ENCODE measurements at regions not wholly inside any gene's neighbourhood (a gene's known extent, or its start where the extent isn't known, plus 50 kb on each side); places are given as distances from the start of the nearest gene placed in this dataset.

- DNase-seq (ENCODE audit: low read depth), result no peak
These were observed 218.7 kb upstream of the PPARGC1A start for GRCh38 chr4:24108567-24108966.

GRCh38 chr4:24105327-24106038, 215.6 kb upstream of the PPARGC1A start:
- DNase-seq (ENCODE audit: low read depth), result peak; percentile 94

GRCh38 chr4:24104158-24104565, 214.3 kb upstream of the PPARGC1A start:
- peak; percentile 46 for DNase-seq (ENCODE audit: low read depth)

- DNase-seq (ENCODE audit: low read depth), result peak; percentile 56
These were observed 213.7 kb upstream of the PPARGC1A start for GRCh38 chr4:24103434-24104157.

GRCh38 chr4:24102621-24103020, 212.8 kb upstream of the PPARGC1A start:
- no peak for DNase-seq (ENCODE audit: low read depth)

GRCh38 chr4:24096603-24097002, 206.8 kb upstream of the PPARGC1A start:
- DNase-seq (ENCODE audit: low read depth), result no peak

GRCh38 chr4:24094726-24095125, 204.9 kb upstream of the PPARGC1A start:
- peak; percentile 32 for DNase-seq (ENCODE audit: low read depth)

GRCh38 chr4:24093446-24093845, 203.6 kb upstream of the PPARGC1A start:
- no peak for DNase-seq (ENCODE audit: low read depth)

GRCh38 chr4:24091639-24092233, 201.9 kb upstream of the PPARGC1A start:
- DNase-seq (ENCODE audit: low read depth), result no peak

GRCh38 chr4:24089851-24090534, 200.1 kb upstream of the PPARGC1A start:
- DNase-seq (ENCODE audit: low read depth), result peak; percentile 57

- no peak for DNase-seq (ENCODE audit: low read depth)
These were observed 191.0 kb upstream of the PPARGC1A start for GRCh38 chr4:24080871-24081270.

- no peak for DNase-seq (ENCODE audit: low read depth)
These were observed 188.6 kb upstream of the PPARGC1A start for GRCh38 chr4:24078347-24078962.

GRCh38 chr4:24076811-24077210, 187.0 kb upstream of the PPARGC1A start:
- DNase-seq (ENCODE audit: low read depth), result no peak

GRCh38 chr4:24073948-24074347, 184.1 kb upstream of the PPARGC1A start:
- no peak for DNase-seq (ENCODE audit: low read depth)

GRCh38 chr4:24071612-24072372, 181.9 kb upstream of the PPARGC1A start:
- DNase-seq (ENCODE audit: low read depth), result no peak

- peak; percentile 89 for DNase-seq (ENCODE audit: low read depth)
These were observed 180.3 kb upstream of the PPARGC1A start for GRCh38 chr4:24070117-24070516.

GRCh38 chr4:24067367-24068193, 177.7 kb upstream of the PPARGC1A start:
- DNase-seq (ENCODE audit: low read depth), result peak; percentile 91

- DNase-seq (ENCODE audit: low read depth), result no peak
These were observed 176.1 kb upstream of the PPARGC1A start for GRCh38 chr4:24065974-24066373.

GRCh38 chr4:24063731-24064130, 173.9 kb upstream of the PPARGC1A start:
- DNase-seq (ENCODE audit: low read depth), result no peak

- no peak for DNase-seq (ENCODE audit: low read depth)
These were observed 171.1 kb upstream of the PPARGC1A start for GRCh38 chr4:24060932-24061331.

All from M059J (cell line).